ENCODE measurements at regions not wholly inside any gene's neighbourhood (a gene's known extent, or its start where the extent isn't known, plus 50 kb on each side); places are given as distances from the start of the nearest gene placed in this dataset.

- no peak for DNase-seq
These were observed 50.3 kb upstream of the TWIST2 start for GRCh38 chr2:238797537-238797936.
